ENCODE measurements at regions not wholly inside any gene's neighbourhood (a gene's known extent, or its start where the extent isn't known, plus 50 kb on each side); places are given as distances from the start of the nearest gene placed in this dataset.

- no peak for DNase-seq
Observed at GRCh38 chr1:185574139-185574875, 159.9 kb upstream of the HMCN1 start.

DNA sequence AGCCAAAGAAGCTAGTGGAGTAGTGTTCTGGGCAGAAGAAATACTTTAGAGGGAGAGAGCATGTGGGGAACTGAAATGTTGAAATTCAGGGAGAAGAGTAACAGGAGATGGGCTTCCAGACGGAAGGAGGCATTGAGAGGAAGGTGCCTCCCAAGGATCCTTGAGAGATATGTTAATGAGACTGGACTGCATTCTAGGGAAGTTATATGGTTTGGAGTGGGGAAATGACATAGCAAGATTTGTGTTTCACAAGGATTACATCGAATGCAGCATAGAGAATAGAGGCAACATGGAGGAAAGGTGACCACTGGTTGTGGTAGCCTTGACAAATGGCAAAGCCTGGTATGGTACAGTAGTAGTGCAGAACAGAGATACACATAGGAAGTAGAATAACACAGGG, 160.5 kb upstream of the HMCN1 start:
- no peak for DNase-seq

- no peak for DNase-seq
Observed at GRCh38 chr1:185573162-185573561, 161.0 kb upstream of the HMCN1 start.

DNA sequence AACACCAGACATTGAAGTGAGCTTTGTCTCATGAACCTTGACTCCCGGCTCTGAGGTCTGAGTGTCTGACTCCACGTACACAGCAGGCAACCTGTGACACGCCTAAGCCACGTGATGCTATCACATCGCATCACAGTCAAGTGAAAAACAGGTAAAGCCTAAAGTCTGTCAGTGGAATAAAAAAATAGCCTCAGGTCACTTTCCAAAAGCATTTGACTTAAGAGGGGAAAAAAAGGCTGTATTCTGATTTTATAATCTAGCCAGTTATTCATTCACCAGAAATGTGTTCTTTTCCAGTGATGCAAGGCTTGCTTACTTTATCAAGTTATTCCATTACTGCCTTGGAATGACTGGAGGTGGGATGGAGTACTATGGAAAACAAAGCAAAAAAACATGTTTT, 163.2 kb upstream of the HMCN1 start:
- DNase-seq, result no peak

DNA sequence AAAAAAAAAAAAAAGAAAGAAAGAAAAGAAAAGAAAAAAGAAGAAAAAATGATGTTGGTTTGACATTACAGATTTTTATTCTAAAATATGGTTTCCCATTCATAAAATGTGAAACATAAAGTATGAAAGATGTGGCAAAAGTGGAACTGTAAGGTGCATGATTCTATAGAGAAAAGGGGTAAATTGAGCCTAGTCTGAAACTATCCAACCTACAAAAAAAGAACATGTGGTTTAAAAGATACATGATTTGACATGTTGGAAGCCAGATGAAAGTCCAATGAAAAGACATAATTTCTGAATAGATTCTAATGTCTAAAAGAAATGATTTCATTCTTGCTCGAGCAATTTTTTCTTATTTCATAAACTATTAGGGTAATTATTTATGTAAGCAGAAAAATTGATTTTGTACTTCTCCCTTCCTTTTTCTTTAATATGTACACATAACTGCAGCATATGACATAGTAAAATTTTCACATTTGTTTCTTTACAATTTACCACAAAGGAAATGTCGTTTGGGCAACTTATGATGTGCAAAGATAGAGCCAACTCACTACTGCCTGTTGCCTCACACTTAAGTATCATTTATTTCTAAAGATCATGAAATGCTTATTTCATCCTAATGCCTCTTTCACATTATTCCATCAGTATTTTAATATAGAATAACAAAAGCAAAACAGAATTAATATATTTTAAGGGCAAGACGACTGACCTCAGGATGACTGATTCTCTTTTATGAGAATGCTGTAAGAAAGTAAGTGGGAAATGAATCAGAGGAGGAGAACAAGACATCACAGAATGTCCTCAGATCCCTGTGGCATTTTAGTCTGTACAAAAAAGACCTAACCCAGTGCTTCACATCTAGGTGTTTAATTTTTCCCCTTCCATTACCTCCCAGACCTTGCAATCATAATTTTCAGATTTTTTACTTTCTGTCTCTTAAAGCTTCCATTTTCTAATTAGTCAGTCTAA, 165.8 kb upstream of the HMCN1 start:
- DNase-seq, result peak; percentile 66

DNA sequence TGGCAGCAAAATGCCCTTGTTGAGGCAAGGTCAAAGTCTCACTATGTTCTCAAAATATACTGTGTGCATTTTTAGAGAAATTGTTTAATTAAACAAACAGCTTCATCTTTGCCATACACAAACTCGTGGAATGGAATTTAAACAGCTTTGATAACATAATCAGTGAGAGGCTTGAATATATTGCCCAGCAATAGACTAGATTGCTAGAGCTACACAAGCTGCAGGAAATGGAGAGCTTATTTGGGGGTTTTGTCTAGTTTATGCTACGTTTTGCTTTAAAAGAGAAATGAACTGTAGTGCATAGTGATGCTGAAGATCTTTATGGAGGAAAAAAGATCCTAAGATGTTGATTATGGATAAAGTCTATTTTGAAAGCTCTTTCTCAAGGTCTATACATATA, 166.8 kb upstream of the HMCN1 start:
- no peak for DNase-seq

GRCh38 chr1:185566995-185567394, 167.2 kb upstream of the HMCN1 start:
- DNase-seq, result peak; percentile 88

- no peak for DNase-seq
Observed at GRCh38 chr1:185565302-185565701, 168.9 kb upstream of the HMCN1 start.

DNA sequence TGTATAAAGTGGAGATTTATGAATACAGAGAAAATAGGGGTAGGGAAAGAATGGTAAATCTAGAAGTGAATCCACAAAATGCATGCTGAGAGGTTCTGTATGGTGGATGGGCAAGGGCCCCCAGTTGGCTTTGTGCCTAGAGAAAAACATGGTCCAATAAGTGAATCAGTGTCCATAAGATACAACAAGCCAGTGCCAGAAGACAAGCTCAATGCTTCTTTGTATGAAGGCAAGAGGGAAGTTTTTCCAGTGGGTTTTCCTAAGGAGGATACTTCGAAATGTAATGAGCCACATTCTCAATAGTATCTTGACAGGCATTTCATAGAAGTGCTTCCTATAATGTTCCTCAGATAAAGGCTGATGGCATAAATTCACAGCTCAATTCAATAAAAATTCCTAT, 169.4 kb upstream of the HMCN1 start:
- no peak for DNase-seq

GRCh38 chr1:185562461-185563359, 171.5 kb upstream of the HMCN1 start:
- DNase-seq, result no peak

- peak; percentile 62 for DNase-seq
Observed at GRCh38 chr1:185561629-185562028, 172.6 kb upstream of the HMCN1 start.

DNA sequence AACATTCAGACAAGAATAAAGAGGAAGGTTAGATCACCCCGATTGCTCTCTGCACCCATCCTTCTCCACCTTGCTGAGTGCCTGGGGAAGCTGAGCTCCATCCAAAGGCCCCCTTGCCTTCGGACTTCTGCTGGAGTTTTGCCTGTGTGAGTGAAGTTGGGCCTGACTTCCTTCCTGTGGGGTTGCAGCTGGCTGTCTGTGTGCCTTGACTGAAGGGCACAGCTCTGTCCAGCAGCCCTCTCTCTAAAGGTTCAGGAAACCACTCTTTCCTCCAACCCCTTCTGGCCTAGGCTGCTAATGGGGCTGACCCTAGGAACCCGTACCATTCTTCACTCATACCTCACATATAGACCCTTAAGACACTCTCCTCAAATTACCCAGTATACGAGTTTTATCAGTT, 173.4 kb upstream of the HMCN1 start:
- DNase-seq, result no peak

DNA sequence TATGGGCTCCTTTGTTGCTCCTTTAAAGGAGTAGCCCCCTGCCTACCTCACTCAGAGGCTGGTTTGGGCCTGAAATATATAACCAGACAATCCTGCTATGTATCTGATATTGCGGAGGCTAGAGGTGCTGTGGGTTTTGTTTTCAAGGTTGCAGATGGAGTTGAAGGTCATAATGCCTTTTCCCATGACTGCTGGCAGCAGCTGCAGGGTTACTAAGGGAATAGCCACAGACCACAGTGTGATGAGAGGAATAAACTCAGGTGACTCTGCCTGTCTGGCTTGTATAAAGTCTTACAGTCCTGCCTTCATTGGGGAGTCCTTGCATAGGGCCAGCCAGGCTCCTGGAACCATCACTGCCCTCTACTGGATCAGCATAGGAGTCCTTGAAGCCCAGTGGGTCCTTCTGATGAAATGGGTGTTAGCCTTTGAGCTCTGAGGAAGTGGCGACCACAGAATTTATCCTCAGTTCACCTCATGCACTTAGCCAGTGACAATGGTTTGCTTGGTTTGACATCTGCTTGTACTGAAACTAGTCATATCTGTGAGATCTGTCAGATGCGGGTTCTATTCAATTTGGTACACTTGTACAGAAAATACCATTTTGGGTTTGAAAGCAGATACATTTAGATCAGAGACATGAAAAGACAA, 174.4 kb upstream of the HMCN1 start:
- peak; percentile 77 for DNase-seq

DNA sequence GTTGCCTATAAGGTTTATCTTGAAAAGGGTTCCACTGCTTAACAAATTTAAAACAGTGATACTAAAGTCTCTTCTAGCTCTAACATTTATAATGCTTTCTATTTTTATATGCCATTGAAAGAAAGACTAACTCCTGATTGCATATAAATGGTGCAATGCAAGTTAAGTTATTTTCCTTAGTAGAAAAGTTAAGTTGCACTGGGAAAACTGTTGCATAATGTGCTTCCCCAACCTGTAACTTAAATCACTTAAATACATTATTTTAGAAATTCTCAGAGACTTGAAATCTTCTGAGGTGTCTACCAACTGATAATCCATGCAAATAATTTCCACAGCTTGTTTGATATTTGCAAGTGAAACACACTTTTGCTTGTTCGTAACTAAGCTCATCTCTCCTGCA, 175.0 kb upstream of the HMCN1 start:
- no peak for DNase-seq

DNA sequence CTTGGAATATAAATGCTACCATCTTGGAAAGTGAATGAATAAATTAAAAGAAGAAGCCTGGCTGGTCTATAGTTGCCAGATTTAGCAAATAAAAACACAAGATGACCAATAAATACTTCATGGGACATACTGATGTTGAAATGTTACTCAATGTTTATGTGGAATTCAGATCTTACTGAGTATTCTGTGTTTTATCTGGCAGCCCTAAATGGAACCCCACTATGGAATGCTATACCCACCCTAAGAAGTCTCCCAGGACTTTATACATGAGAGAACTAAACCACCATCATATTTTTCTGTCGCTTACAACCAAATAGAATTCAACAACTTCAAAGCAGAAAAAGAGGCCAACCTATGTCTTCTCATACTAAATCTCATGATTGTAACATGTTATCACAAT, 177.6 kb upstream of the HMCN1 start:
- DNase-seq, result no peak

DNA sequence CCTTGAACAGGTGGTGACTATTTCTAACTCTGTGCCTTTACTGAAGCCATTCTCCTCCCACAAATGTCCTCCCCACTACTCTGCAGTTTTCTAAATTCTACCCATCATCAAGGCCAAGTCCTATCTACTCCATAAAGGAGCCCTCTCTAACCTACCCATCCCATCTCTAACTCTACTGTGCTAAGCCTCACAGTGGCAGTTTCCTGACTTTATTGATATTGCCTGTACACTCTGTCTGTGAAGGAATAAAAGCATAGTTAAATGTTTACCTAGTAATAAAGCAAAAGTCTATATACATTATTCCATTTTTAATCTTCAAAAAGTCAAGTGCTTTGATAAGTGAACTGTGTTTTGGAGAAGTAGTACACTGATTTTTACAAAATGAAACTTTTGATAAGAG, 178.4 kb upstream of the HMCN1 start:
- no peak for DNase-seq

DNA sequence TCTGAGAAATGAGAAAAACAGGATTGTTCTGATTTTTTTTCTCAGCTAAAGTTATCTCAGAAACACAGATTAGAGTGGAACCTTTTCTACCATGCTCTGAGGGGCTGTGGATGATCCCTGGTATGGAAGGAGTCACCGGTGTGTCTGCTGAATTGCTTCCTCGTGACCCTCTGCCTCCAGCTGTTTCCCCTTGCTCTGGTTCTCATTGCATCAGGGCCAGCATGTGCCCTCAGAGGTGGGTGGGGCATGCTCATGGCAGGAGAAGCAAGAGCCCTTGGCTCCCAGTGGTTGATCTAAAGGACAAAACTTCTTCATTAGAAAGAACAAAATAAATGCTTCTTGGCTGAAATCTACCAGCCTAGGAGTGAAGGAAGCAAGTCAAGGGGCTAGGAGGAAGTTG, 183.2 kb upstream of the HMCN1 start:
- no peak for DNase-seq

GRCh38 chr1:185549906-185550305, 184.3 kb upstream of the HMCN1 start:
- no peak for DNase-seq

- no peak for DNase-seq
Observed at GRCh38 chr1:185546029-185546428, 188.2 kb upstream of the HMCN1 start.

GRCh38 chr1:185541871-185542301, 192.3 kb upstream of the HMCN1 start:
- no peak for DNase-seq

DNA sequence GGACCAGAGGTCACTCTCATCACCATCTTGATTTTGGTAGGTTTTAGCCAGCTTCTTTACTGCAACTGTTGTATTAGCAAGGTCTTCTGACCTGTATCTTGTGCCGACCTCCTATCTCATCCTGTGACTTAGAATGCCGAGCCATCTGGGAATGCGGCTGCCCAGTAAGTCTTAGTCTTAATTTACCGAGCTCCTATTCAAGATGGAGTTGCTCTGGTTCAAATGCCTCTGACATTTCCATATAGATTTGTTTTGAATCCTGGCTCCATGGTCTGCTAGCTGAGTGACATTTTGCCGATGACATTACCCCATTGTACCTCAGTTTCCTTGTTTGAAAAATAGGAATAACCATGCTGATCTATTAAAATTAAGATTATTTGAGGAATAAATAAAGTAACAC, 193.9 kb upstream of the HMCN1 start:
- DNase-seq, result no peak

- DNase-seq, result no peak
Observed at GRCh38 chr1:185539277-185539943, 194.8 kb upstream of the HMCN1 start.

Measured in hematopoietic multipotent progenitor cell treated with erythropoietin and hydrocortisone succinate and interleukin-3 and kit ligand, for 6 days (in vitro differentiated cells).